ENCODE measurements at regions not wholly inside any gene's neighbourhood (a gene's known extent, or its start where the extent isn't known, plus 50 kb on each side); places are given as distances from the start of the nearest gene placed in this dataset.
"Not testable (repeated sequence)": the region's sequence is repeated elsewhere in the genome, so short reads cannot be mapped to it uniquely, and the experiment has no call there.

- H3K4me3 ChIP-seq, result no peak overlapping the region
- H3K36me3 ChIP-seq (replicated peaks; ENCODE audit: insufficient read depth, low read depth), result no peaks in the 10 kb centered on the region
- no peaks in the 10 kb centered on the region for H3K79me2 ChIP-seq
- H4K20me1 ChIP-seq (ENCODE audit: insufficient read depth, poor library complexity, severe bottlenecking), result no peaks in the 10 kb centered on the region
- H3K27me3 ChIP-seq, result no peaks in the 10 kb centered on the region
- H3K27ac ChIP-seq, result no peak overlapping the region
- 91% methylated on average over 1 of the region's 1 CpG for WGBS (ENCODE audit: low lambda C conversion rate, missing lambda C conversion rate)
- no peak overlapping the region for H3K4me2 ChIP-seq
- no peaks in the 10 kb centered on the region for H3K9me2 ChIP-seq (replicated peaks; ENCODE audit: insufficient read depth)
- H2AFZ ChIP-seq, result no peak overlapping the region
- TF ChIP-seq EZH2 (IDR thresholded peaks at IDR 0.05; ENCODE audit: borderline replicate concordance) (no peak), CTCF (IDR thresholded peaks at IDR 0.05; ENCODE audit: poor library complexity) (no peak), EZH2phosphoT487 (IDR thresholded peaks at IDR 0.05; ENCODE audit: low read depth, severe bottlenecking, unreplicated experiment) (no peak)
- H3K4me1 ChIP-seq (ENCODE audit: insufficient read depth), result no peaks in the 10 kb centered on the region
- no peaks in the 10 kb centered on the region for H3K9me3 ChIP-seq (ENCODE audit: low read depth)
- DNase-seq (ENCODE audit: low spot score), result no peak
Measured at GRCh38 chr10:81594991-81595390, 280.0 kb upstream of the NRG3 start.

GRCh38 chr10:81600185-81600584, 274.8 kb upstream of the NRG3 start:
- Histone ChIP-seq H3K4me1 (ENCODE audit: insufficient read depth) (no peaks in the 10 kb centered on the region), H3K9me3 (ENCODE audit: low read depth) (no peaks in the 10 kb centered on the region), H3K27ac (no peak overlapping the region), H3K4me3 (no peak overlapping the region), H4K20me1 (ENCODE audit: insufficient read depth, poor library complexity, severe bottlenecking) (no peaks in the 10 kb centered on the region), H3K36me3 (replicated peaks; ENCODE audit: insufficient read depth, low read depth) (no peaks in the 10 kb centered on the region), H2AFZ (no peak overlapping the region), H3K27me3 (no peaks in the 10 kb centered on the region), H3K4me2 (no peak overlapping the region), H3K9me2 (replicated peaks; ENCODE audit: insufficient read depth) (no peaks in the 10 kb centered on the region), H3K79me2 (no peaks in the 10 kb centered on the region)
- WGBS (ENCODE audit: low lambda C conversion rate, missing lambda C conversion rate), result 93% methylated on average over 2 of the region's 2 CpGs
- TF ChIP-seq CTCF (IDR thresholded peaks at IDR 0.05; ENCODE audit: poor library complexity), result no peak
- no peak for TF ChIP-seq EZH2 (IDR thresholded peaks at IDR 0.05; ENCODE audit: borderline replicate concordance)
- no peak for TF ChIP-seq EZH2phosphoT487 (IDR thresholded peaks at IDR 0.05; ENCODE audit: low read depth, severe bottlenecking, unreplicated experiment)
- DNase-seq (ENCODE audit: low spot score), result no peak

GRCh38 chr10:81603106-81603620, 271.8 kb upstream of the NRG3 start:
- TF ChIP-seq EZH2phosphoT487 (IDR thresholded peaks at IDR 0.05; ENCODE audit: low read depth, severe bottlenecking, unreplicated experiment) (no peak), EZH2 (IDR thresholded peaks at IDR 0.05; ENCODE audit: borderline replicate concordance) (no peak), CTCF (IDR thresholded peaks at IDR 0.05; ENCODE audit: poor library complexity) (no peak)
- no peaks in the 10 kb centered on the region for H3K36me3 ChIP-seq (replicated peaks; ENCODE audit: insufficient read depth, low read depth)
- H3K4me2 ChIP-seq, result no peak overlapping the region
- WGBS (ENCODE audit: low lambda C conversion rate, missing lambda C conversion rate), result 77% methylated on average over 4 of the region's 4 CpGs
- DNase-seq (ENCODE audit: low spot score), result no peak
- no peak overlapping the region for H3K4me3 ChIP-seq
- no peaks in the 10 kb centered on the region for H3K9me2 ChIP-seq (replicated peaks; ENCODE audit: insufficient read depth)
- H3K9me3 ChIP-seq (ENCODE audit: low read depth), result no peaks in the 10 kb centered on the region
- no peaks in the 10 kb centered on the region for H4K20me1 ChIP-seq (ENCODE audit: insufficient read depth, poor library complexity, severe bottlenecking)
- H3K4me1 ChIP-seq (ENCODE audit: insufficient read depth), result no peaks in the 10 kb centered on the region
- no peak overlapping the region for H2AFZ ChIP-seq
- H3K27ac ChIP-seq, result no peak overlapping the region
- H3K27me3 ChIP-seq, result no peaks in the 10 kb centered on the region
- H3K79me2 ChIP-seq, result no peaks in the 10 kb centered on the region

- H3K36me3 ChIP-seq (replicated peaks; ENCODE audit: insufficient read depth, low read depth); H3K27me3 ChIP-seq; H3K4me2 ChIP-seq; H3K9me2 ChIP-seq (replicated peaks; ENCODE audit: insufficient read depth); H3K4me1 ChIP-seq (ENCODE audit: insufficient read depth); H3K9me3 ChIP-seq (ENCODE audit: low read depth); DNase-seq (ENCODE audit: low spot score); H3K4me3 ChIP-seq; H3K79me2 ChIP-seq; H3K27ac ChIP-seq; H2AFZ ChIP-seq; H4K20me1 ChIP-seq (ENCODE audit: insufficient read depth, poor library complexity, severe bottlenecking): not testable (repeated sequence)
- WGBS (ENCODE audit: low lambda C conversion rate, missing lambda C conversion rate), result 89% methylated on average over 7 of the region's 7 CpGs
Measured at GRCh38 chr10:81644485-81644884, 230.5 kb upstream of the NRG3 start.
